ENCODE measurements at regions not wholly inside any gene's neighbourhood (a gene's known extent, or its start where the extent isn't known, plus 50 kb on each side); places are given as distances from the start of the nearest gene placed in this dataset.

DNA sequence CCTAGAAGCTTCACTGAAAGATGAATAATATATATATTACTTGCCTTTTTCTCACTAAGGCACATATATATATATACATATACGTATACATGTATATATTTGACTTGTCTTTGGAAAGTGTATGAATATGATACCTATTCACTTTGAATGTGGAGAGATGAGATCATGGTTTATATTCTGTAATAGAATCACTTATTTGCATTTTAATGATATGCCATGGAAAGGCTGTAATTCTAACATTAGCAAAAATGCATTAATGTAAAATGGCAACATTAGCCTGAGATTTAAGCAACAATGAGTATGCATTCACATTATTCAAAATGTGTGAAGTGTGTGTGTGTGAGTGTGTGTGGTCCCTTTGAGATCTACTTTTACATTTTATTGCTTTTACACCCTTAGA is 54.5 kb upstream of the PRKD1 start:
- TF ChIP-seq, protein P1, sequence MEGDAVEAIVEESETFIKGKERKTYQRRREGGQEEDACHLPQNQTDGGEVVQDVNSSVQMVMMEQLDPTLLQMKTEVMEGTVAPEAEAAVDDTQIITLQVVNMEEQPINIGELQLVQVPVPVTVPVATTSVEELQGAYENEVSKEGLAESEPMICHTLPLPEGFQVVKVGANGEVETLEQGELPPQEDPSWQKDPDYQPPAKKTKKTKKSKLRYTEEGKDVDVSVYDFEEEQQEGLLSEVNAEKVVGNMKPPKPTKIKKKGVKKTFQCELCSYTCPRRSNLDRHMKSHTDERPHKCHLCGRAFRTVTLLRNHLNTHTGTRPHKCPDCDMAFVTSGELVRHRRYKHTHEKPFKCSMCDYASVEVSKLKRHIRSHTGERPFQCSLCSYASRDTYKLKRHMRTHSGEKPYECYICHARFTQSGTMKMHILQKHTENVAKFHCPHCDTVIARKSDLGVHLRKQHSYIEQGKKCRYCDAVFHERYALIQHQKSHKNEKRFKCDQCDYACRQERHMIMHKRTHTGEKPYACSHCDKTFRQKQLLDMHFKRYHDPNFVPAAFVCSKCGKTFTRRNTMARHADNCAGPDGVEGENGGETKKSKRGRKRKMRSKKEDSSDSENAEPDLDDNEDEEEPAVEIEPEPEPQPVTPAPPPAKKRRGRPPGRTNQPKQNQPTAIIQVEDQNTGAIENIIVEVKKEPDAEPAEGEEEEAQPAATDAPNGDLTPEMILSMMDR (IDR thresholded peaks at IDR 0.05; ENCODE audit: low read length), result no peak
- no peak for TF ChIP-seq EZH2 (optimal IDR thresholded peaks at IDR 0.05; ENCODE audit: low read depth, low read length)
